IPS-NIHi7 (cell line): ENCODE measurements at regions not wholly inside any gene's neighbourhood (a gene's known extent, or its start where the extent isn't known, plus 50 kb on each side); places are given as distances from the start of the nearest gene placed in this dataset.
A peak's percentile ranks its signal among the peaks of the same experiment; 100 is the strongest.
"Not testable (repeated sequence)": the region's sequence is repeated elsewhere in the genome, so short reads cannot be mapped to it uniquely, and the experiment has no call there.

Experiments used
- DNase-seq: peaks from one replicate; pipeline ENCODE4 v3.0.0; 2012; ENCODE audit warnings: mixed read lengths; ENCODE audit errors: extremely low spot score

GRCh38 chr7:12456506-12456905, 52.8 kb upstream of the VWDE start:
- DNase-seq, result no peak

- peak; percentile 60 for DNase-seq
Measured at GRCh38 chr7:12458520-12459131, 55.0 kb upstream of the VWDE start.

GRCh38 chr7:12467837-12468236, 64.2 kb upstream of the VWDE start:
- DNase-seq, result no peak

DNA sequence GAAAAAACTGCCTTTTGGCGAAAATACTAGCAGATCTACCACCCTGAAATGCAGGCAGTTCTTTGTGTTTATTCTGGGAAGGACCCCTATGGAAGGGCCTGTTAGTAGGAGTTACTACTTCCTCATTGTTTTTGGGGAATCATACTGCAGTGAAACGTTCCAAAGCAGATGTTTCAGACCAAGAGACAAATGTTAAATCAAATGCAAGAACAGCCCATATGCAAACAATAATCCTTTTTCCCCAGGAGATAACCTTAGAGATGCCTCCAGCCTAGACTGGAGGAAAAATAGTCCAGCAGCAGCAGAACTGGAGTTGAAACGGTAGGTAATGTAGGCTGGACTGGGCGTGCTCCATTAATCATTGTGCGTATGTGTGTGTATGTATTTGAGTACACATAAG, 65.9 kb upstream of the VWDE start:
- DNase-seq, result no peak

DNA sequence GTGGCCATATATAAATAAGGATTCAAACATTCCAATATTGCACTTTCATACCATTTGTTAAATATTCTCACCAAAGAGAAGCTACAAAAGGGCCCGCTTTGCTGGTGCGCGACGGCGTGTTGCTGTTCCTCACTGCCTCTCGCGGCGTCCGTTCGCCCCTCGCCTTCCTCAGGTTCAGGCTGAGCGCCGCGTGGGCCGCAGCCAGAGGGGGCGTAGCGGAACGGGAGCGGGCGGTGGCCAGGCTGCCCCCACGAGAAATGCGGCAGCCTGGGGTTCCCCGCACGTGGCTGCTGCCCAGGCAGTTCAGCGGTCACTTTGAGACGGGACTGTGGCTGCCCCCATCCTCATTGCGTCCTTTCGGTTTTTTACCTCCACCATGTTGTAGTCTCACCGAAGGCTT, 67.3 kb upstream of the VWDE start:
- no peak for DNase-seq

DNA sequence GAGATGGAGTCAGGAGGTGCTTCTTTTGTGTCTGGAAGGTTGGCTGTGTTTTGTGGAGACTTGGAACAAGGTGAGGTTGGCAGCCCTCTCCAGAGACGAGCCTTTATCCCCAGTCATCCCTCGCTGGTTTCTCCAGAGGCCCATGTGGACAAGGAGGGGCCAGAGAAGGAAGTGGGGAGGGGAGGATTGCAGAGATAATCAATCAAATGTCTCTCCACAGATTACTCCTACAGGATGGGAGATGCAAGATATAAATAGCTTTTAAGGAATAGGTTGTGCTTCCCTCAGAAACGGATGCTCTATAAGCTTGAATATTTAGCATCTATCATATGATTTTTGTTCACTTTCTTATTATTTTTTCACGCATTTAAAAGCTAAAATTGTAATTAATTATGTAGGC, 70.4 kb upstream of the VWDE start:
- no peak for DNase-seq

- no peak for DNase-seq
Measured at GRCh38 chr7:12475362-12476063, 71.8 kb upstream of the VWDE start.

GRCh38 chr7:12477620-12478019, 74.0 kb upstream of the VWDE start:
- no peak for DNase-seq

- DNase-seq, result no peak
Measured at GRCh38 chr7:12481722-12482121, 78.1 kb upstream of the VWDE start.

- DNase-seq, result no peak
Measured at GRCh38 chr7:12485845-12486244, 82.2 kb upstream of the VWDE start.

DNA sequence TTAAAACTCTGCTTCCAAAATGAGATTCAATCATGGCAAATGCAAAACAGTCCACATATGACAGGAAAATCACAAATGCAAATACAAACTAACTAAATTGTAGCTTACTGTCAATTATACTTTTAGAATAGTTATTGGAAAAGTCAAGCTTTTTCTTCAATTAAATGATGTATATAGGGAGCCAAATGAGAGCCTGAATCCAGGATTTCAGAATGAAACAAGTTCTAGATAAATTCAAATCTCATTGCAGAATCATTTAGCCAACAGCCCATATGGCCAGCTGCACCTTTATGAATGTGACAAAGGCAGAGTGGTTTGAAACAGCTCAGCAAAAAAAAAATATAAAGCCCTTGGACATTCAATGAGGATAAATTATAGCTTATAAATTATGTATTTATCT, 82.2 kb upstream of the SCIN start:
- no peak for DNase-seq

- peak; percentile 20 for DNase-seq
Measured at GRCh38 chr7:12490107-12490688, 80.3 kb upstream of the SCIN start.

DNA sequence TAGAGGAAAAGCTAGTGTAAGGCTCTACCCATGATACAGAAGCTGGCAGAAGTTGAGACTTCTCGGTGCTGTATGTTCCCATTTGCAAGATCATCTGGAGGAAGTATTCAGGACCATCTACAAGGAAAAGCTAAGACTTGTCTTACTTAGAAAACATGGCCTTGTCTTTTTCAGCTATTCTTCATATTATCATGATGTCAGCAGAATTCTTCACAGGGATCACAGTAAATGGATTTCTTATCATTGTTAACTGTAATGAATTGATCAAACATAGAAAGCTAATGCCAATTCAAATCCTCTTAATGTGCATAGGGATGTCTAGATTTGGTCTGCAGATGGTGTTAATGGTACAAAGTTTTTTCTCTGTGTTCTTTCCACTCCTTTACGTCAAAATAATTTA, 79.6 kb upstream of the SCIN start:
- no peak for DNase-seq

- DNase-seq, result no peak
Measured at GRCh38 chr7:12491526-12491925, 79.0 kb upstream of the SCIN start.

GRCh38 chr7:12493407-12493806, 77.1 kb upstream of the SCIN start:
- no peak for DNase-seq

- no peak for DNase-seq
Measured at GRCh38 chr7:12493863-12494686, 76.4 kb upstream of the SCIN start.

DNA sequence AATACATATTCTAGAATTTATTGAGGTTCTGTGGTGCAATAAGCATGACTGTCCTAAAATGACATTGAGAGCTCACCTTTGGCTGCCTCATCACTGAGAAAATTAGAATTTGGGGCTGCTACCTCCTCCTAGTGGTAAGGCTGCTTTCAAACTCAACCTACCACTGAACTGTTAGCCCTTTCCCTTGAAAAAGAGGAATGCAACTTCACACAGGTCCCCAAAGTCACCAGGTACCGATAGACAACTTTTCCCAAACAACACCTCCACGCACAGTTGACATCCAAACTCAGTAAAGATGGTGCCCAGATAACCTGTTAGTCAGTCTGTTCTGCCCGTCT, 75.9 kb upstream of the SCIN start:
- DNase-seq, result peak; percentile 52

- DNase-seq, result not testable (repeated sequence)
Measured at GRCh38 chr7:12496901-12497674, 73.4 kb upstream of the SCIN start.

DNA sequence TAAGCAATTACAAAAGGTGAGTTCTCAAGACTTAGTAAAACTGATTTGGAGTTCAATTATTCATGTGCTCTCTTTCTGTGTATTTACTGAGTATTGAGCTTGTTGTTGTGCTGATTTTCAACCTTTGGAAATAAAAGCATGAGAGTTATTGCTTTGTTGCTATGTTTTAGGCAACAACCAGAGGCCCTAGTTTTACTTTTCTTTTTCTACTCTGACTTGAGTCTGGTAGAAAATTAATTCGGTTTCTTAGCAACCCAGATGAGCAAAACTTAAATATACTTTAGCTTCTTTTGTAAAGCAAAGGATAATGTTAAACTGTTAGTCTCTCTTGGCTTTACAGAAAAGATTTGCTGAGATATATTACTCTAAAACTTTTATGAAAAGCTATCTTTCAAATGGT, 66.4 kb upstream of the SCIN start:
- no peak for DNase-seq

DNA sequence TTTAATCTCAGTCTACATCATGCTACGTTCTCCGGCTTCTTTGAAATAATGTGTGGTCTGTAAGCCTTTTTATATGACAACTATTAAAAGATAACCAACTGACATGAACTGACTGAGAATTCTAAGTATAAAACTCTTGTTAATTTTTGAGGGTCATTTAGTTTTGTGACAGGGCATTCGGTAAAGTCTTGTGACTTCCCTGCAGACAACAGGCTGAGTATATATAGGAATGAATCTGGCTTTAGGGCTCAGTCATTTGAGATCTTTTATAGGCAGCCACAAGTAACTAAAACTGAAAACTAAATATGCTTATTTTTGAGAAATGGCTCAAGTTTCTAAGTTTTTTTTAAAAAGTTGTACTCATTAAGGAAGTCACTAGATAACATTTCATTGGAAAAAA, 62.5 kb upstream of the SCIN start:
- no peak for DNase-seq

DNA sequence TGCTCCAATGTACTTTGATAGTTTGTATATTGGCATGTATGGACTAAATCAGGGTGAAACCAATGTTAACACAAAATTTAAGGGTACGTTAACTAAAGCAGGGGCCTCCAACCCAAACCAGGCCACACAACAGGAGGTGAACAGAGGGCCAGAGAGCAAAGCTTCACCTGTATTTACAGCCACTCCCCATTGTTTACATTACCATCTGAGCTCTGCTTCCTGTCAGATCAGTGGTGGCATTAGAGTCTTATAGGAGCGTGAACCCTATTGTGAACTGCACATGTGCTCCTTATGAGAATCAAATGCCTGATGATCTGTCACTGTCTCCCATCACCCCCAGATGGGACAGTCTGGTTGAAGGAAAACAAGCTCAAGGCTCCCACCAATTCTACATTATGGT, 62.0 kb upstream of the SCIN start:
- DNase-seq, result no peak

DNA sequence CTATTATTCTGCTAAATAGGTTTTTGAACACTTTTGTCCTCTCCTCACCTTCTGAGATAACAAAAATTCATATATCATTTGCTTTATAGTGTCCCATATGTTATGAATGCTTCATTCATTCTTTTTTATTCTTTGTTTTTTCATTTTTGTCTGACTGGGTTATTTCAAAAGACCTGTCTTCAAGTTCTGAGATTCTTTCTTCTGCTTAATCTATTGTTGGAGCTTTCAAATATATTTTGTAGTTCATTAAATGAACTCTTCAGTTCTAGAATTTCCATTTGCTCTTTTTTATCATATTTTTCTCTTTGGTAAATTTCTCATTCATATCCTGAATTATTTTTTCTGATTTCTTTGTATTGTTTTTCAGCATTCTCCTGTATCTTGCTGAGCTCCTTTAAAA, 53.1 kb upstream of the SCIN start:
- no peak for DNase-seq
